KOPT-K1 (cell line): ENCODE measurements at regions not wholly inside any gene's neighbourhood (a gene's known extent, or its start where the extent isn't known, plus 50 kb on each side); places are given as distances from the start of the nearest gene placed in this dataset.
"Not testable (repeated sequence)": the region's sequence is repeated elsewhere in the genome, so short reads cannot be mapped to it uniquely, and the experiment has no call there.

Experiments
- H3K27ac ChIP-seq: fragments of 200-600 bp; sonication (generic); 2 replicates; pipeline ENCODE4 v1.5.1; 2016; ENCODE audit warnings: antibody characterized with exemption, mild to moderate bottlenecking, low read depth, low read length; ENCODE audit not compliant: poor library complexity, severe bottlenecking
- H3K36me3 ChIP-seq: fragments of 200-600 bp; sonication (generic); 2 replicates; pipeline ENCODE4 v1.5.1; 2017; ENCODE audit warnings: antibody characterized with exemption, mild to moderate bottlenecking, low read length, moderate library complexity; ENCODE audit not compliant: insufficient read depth
- H3K9me3 ChIP-seq: fragments of 200-600 bp; sonication (generic); 2 replicates; pipeline ENCODE4 v1.5.1; 2017; ENCODE audit warnings: antibody characterized with exemption, low read length, mild to moderate bottlenecking; ENCODE audit not compliant: insufficient read depth, poor library complexity, severe bottlenecking

DNA sequence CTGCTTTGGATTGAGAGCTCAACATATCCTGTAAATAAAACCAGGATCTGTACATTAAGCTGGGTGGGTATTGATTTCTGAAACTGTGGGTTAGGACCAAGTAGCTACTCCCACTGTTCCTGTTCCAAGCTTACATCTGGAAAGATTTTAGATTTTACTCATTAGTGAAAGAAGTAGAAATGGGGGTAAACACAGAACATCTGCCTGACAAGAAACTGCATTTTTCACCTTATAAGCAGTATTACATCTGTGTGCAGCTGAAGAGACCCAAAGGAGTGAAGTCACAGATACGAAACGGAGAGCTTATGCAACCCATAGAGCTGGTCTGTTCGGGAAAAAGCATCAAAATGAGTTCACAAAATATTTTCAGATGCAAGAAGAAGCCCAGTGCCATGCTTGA is 235.2 kb downstream of the SLITRK5 start:
- Histone ChIP-seq H3K36me3 (no peaks in the 10 kb centered on the region), H3K27ac (no peak overlapping the region), H3K9me3 (no peaks in the 10 kb centered on the region)

DNA sequence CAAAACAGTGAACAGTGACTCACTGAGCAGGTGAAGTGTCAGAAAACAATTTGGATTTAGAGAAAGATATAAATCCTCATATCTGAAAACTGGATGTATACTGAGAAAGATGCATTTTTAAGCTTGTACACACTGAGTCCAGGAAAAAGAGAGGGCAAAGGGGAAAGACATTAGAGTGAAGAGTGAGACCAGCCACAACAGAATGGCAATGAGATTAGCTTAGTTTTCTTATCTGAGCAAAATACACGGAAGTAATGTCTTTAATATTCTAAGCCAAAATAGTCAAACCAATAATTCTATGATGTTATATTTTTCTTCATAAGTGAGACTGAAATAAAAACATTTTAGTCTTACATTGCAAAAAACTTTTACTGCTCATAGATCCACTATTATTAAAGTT is 236.0 kb downstream of the SLITRK5 start:
- H3K36me3 ChIP-seq: no peaks in the 10 kb centered on the region

DNA sequence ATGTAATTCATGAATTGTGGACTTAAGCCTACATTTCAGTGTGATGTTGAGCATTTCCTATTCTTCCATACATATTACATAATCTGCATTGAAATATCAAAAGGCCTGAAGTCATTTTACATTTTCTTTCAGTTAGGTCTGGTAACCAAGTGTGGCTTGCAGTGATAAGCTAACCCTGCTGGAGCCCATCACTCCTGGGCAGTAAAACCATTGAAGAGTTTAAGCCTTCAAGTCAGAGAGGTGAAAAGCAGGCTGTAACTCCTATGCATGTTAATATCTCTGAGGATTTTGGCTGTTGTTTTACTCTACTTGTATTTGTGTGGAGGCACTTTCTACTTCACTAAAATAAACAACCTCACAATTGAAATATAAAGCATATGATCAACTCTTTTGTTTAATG is 248.8 kb downstream of the SLITRK5 start:
- Histone ChIP-seq H3K9me3 (no peaks in the 10 kb centered on the region), H3K36me3 (no peaks in the 10 kb centered on the region), H3K27ac (no peak overlapping the region)

More for the DNA sequence above, 236.0 kb downstream of the SLITRK5 start:
- Histone ChIP-seq H3K9me3 (no peaks in the 10 kb centered on the region), H3K27ac (no peak overlapping the region)

DNA sequence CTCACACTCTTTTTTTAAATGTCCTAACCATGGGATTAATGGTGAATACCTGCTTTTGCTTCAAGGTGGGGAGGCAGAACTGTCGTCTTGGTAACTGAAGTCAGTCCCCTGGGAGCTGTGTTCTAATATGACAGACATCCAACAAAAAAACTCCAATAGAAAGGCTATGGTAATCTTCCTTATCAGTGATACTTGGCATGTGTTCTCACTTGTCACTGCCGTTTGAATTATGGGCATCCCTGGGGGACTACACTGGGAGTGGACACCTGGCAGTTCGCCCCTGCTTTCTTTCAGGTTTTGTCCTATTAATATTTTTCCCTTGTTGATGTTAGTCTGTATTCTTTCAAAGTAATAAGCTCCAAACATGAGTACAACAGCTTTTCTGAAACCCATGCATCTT is 252.6 kb downstream of the SLITRK5 start:
- H3K9me3 ChIP-seq: no peaks in the 10 kb centered on the region
- no peaks in the 10 kb centered on the region for H3K36me3 ChIP-seq
- no peak overlapping the region for H3K27ac ChIP-seq

DNA sequence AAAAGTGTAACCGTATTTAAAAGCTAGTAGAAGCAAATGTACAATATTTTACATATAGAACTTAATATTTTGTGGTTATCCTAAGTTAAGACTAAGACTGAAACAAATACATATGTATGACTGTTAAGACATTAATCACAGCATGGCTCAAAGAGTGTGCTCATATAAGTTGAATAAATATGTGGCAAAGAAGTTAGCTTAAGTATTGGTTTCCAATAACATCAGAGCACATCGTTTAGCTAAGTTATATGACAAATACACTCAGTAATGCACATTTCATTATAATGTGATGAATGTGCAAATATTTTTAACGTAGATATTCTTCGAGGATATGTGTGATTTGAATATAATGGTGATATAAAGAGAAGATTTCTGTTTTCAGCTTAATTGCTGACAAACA is 253.8 kb downstream of the SLITRK5 start:
- Histone ChIP-seq H3K27ac (no peak overlapping the region), H3K9me3 (no peaks in the 10 kb centered on the region)

DNA sequence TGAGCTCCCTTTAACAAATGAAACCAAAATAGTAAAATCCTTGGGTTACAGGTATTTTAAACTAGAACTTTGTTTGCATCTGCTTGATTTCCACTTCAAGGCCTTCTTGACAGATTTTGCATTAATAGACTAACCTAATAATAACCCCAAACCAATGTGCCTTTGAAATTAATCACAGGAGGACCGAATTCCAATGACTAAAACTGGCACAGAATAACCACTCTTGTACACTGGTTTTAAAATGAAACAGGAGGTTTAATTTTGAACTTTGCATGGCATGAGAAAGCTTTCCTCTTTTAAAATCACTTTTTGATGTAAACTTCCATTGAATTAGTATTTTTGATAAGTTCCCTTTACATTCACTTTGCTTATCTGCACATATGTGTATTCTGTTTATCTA is 269.6 kb downstream of the SLITRK5 start:
- no peak overlapping the region for H3K27ac ChIP-seq
- H3K36me3 ChIP-seq: no peaks in the 10 kb centered on the region
- H3K9me3 ChIP-seq: no peaks in the 10 kb centered on the region

More for the DNA sequence above, 253.8 kb downstream of the SLITRK5 start:
- H3K36me3 ChIP-seq: no peaks in the 10 kb centered on the region

DNA sequence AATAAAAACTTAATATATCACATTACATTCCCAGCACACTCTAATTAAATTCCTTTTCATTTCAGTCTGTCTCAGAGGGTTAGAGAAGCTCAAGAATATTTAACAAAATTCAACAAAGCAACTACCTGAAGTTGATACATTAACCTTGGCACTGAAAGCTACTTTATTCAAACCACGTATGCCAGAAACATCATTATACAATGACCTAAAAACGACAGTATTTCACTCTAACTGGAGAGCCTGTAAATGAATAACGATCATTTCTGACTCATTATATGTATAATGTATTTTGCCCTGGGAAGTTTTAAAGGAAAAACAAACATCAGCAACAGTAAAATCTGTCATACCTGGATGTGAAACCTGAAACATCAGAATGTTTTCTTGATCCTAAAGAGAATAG is 270.1 kb downstream of the SLITRK5 start:
- no peaks in the 10 kb centered on the region for H3K36me3 ChIP-seq
- no peaks in the 10 kb centered on the region for H3K9me3 ChIP-seq
- H3K27ac ChIP-seq: no peak overlapping the region

DNA sequence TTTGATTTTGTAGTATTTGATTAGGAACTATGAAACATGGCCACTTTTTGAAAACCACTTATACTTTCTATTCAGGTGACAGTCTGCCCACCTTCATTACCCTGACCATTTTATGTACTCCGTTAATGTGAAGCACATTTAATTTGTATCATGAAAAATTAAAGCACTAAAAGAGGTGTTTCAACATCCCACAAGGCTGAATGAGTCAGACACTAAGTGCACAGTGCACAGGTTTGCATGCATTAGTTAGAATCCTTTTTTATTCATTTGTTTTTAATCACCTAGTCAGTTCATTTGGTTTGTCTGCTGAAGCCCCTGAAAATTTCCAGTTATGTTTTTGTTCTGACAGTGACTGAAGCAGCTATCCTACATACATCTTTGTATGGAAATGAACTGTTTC is 271.0 kb downstream of the SLITRK5 start:
- no peaks in the 10 kb centered on the region for H3K9me3 ChIP-seq
- no peak overlapping the region for H3K27ac ChIP-seq
- no peaks in the 10 kb centered on the region for H3K36me3 ChIP-seq

DNA sequence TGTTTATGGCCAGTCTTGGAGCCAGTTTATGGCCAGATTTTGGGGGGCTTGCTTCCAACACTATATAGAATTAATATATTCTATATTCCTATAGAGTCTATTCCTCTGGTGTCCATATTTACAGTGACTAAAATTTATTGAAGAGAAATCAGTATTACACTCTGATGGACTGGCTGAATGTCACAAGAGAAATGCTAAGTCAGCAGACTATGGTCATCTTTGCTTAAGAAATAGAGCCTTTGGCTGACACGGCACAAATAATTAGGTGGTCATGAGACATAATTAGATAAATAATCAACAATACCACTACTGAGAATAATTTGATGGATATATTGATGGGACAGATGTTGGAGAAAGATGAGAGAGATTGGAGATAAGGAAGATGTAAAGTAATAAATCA is 272.9 kb downstream of the SLITRK5 start:
- no peak overlapping the region for H3K27ac ChIP-seq
- H3K36me3 ChIP-seq: no peaks in the 10 kb centered on the region
- H3K9me3 ChIP-seq: no peaks in the 10 kb centered on the region

DNA sequence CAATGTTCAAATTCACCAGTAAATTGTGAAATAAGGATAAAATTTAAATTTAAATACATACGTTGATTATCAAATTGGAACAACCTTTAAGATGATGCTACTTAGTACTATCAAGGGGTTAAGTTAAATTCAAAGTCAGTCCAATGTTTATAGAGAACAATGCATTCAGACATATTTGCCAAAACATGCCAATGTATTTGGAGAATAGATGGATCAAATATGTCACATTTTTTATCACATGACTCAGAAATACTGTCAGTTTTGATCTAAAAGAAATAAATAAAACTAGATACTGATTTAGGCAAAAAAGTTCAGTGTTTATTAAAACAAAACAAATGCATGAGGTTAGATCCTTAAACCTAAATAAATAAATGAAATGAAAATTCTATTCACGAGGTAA is 281.2 kb downstream of the SLITRK5 start:
- H3K9me3 ChIP-seq: no peaks in the 10 kb centered on the region
- H3K36me3 ChIP-seq: no peaks in the 10 kb centered on the region
- H3K27ac ChIP-seq: no peak overlapping the region

DNA sequence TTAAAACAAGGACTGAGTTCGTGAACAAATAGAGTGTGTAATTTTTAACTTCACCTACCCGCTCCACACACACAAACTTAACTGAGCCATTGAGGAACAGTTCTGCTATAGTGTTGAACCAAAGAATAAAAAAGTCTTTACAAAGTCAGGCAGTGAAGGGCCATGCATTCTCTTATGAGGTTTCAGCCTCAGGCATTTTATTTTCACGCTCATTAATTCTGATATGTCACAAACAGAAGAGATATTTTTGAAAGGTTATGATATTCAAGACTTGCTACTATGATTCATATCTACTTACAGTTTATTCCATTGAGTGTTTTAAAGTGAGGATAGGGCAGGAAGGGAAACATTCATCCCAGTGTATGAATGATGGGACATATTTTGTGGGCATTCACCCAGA is 282.2 kb downstream of the SLITRK5 start:
- Histone ChIP-seq H3K36me3 (no peaks in the 10 kb centered on the region), H3K27ac (no peak overlapping the region), H3K9me3 (no peaks in the 10 kb centered on the region)

DNA sequence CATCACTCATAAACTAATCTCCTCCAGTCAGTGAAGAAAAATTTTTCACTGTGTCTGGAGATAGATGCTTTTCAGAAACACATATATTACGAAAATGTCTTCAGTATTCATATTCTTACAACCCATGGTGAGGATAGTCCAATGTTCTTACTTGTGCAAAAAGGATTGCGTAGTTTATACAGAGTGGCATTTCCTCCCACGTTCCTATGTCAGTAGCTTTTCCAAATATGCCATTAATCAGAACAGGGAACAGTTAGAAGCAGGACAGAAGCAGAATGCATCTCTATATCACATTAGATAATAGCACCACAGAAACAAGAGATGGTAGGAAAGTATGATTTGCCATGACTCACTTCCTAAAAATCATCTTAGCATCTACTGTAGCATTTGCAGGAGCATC is 282.9 kb downstream of the SLITRK5 start:
- Histone ChIP-seq H3K9me3 (no peaks in the 10 kb centered on the region), H3K27ac (no peak overlapping the region), H3K36me3 (no peaks in the 10 kb centered on the region)

DNA sequence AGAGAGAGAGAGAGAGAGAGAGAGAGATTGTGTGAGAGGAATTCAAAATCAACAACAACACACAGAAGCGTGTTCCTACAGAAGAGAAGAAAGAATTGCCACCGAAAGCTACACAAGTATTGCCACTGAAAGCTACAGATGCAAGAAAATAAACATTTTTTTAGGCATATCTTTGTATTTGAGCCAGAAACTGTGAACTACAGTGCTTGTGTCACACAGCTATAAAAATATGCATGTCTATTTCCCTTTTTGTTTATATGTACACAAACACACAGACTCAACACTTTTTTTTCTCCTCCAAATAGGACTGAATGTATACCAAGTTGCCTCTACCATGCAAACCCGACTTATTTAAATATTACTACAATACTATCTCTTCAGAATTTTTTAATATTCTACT is 290.4 kb downstream of the SLITRK5 start:
- H3K27ac ChIP-seq: no peak overlapping the region
- H3K9me3 ChIP-seq: no peaks in the 10 kb centered on the region
- H3K36me3 ChIP-seq: no peaks in the 10 kb centered on the region

DNA sequence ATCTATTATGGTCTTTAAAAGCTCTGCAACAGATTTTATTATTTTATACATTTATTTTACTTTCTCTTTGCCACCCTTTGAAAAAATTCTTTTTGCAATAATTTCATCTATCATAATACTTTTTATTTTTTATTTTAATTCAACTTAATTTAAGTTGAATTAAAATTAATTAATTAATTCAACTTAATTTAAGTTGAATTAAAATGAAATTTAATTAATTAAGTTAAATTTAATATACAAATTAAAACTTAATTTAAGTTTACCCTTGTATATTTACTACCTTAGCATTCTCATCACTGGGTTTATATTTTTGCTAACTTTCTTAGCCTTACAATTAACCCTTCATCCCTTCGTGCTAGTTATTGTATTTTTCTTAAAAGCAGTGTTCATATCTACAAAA is 301.4 kb downstream of the SLITRK5 start:
- Histone ChIP-seq H3K36me3 (no peaks in the 10 kb centered on the region), H3K27ac (no peak overlapping the region), H3K9me3 (no peaks in the 10 kb centered on the region)

DNA sequence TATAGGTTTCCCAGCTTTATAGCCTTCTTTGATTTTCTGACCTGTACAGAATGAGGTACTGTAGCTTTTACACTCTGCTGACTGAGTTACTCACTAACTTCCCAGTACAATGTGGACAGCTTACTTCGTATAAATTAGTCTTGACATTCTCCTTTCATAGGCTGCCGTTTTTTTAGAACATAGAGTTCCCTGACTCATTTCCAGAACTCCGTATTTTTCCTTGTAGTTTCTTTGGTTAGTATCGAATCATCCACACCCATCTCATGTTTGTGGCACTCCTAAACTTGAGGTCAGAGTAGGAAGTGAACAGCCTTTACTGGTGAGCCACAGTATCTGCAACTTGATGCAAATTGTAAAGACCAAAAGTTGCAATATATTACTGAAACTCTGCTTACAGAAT is 303.9 kb downstream of the SLITRK5 start:
- H3K36me3 ChIP-seq: no peaks in the 10 kb centered on the region
- no peaks in the 10 kb centered on the region for H3K9me3 ChIP-seq
- H3K27ac ChIP-seq: no peak overlapping the region

DNA sequence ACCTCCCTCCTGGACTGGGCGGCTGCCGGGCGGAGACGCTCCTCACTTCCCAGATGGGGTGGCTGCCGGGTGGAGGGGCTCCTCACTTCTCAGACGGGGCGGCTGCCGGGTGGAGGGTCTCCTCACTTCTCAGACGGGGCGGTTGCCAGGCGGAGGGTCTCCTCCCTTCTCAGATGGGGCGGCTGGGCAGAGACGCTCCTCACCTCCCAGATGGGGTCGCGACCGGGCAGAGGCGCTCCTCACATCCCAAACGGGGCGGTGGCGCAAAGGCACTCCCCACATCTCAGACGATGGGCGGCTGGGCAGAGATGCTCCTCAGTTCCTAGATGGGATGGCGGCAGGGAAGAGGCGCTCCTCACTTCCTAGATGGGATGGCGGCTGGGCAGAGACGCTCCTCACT is 305.5 kb downstream of the SLITRK5 start:
- H3K36me3 ChIP-seq, H3K9me3 ChIP-seq, H3K27ac ChIP-seq: not testable (repeated sequence)

DNA sequence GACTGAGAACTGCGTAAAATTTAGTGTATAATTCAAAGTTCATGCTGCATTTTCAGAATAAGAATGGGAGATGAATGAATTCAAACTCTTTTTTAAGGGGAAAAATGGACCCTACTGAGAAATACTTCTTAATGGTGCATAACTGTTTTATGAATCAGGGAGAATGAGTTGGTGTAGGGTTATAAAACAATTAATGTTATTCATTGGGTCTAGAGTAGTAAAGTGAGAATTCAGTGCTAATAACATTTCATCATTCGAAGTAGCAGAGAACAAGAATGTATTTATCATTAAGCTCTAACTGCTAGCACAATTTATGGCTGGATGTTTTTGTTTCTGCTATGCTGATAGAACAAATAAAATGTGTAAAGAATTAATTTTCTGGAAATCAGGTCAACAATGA is 310.2 kb downstream of the SLITRK5 start:
- Histone ChIP-seq H3K36me3 (no peaks in the 10 kb centered on the region), H3K27ac (no peak overlapping the region), H3K9me3 (no peaks in the 10 kb centered on the region)
